ENCODE measurements at regions not wholly inside any gene's neighbourhood (a gene's known extent, or its start where the extent isn't known, plus 50 kb on each side); places are given as distances from the start of the nearest gene placed in this dataset.

DNA sequence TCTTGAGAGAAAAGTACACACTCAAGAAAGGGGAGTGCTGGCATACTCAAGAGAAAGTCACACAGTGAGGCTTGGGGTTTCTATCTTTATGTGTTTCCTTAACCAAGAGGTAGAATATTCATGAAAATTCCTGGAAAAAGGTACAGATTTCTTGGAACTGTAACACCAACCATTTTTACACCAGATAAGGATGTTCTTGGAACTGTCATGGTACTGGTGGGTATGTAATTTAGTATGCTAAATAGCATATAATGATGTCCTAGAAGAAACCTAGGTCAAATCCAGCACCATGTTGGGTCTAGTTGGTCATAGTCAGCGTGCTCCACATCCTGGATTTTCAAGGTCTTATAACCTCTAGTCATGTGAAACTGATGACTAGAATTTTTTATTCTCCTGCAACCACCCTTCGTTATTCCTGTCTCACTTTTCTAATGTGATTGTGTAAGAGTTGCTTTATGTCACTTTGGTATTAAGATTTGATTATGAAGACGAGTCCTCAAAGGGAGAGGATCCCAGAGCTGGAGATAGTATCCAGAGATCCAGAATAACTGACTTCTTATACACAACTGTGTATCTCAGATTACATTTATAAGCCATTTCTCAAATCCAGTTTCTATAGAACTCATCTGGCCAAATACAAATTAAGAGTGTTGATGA, 510.1 kb downstream of the TMTC2 start:
- Histone ChIP-seq H3K27ac (ENCODE audit: low read depth, low read length, poor library complexity, severe bottlenecking) (no peak overlapping the region), H3K9ac (ENCODE audit: low read length) (no peak overlapping the region)

DNA sequence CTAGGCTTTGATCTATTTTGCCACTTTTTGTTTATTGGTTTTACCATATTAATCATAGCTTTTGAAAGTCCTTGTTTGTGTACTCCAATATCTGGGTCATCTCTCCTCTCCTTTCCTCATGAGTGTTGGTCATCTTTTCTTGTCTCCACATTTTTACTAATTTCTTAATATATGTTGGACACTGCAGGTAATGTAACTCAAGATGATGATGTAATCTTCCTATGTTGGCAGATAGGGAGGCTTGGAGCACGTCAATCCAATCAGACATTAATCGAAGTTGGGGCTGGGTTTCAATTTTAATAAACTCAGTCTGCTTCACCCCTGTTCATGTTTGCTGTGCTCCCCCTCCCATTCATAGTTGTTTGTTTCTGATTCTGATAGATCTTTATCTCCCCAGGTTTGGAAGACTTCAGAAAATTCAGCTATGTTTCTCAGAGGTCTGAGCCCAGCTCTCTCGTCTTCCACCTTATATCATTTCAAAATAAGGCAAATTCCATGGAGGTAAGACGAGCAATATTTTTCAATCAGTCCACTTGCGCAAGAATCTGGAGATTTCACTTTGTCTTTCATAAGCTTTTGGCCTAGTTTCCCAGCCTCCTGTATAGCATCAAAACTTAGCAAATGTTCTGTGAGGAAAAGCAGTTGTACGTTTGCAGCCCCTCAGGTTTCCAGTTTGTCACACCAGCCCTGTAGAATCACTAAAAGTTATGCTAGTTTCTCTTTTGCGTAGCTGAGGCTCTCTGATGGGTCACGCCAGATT, 504.1 kb downstream of the TMTC2 start:
- Histone ChIP-seq H3K36me3 (ENCODE audit: insufficient read depth, low read length) (no peaks in the 10 kb centered on the region), H3K79me2 (ENCODE audit: insufficient read depth, low read length) (no peaks in the 10 kb centered on the region), H3K27ac (ENCODE audit: low read depth, low read length, poor library complexity, severe bottlenecking) (no peak overlapping the region), H4K20me1 (ENCODE audit: insufficient read depth, low read length) (no peaks in the 10 kb centered on the region), H3K9me3 (ENCODE audit: low read length) (no peaks in the 10 kb centered on the region), H3K9ac (ENCODE audit: low read length) (no peak overlapping the region), H3F3A (ENCODE audit: insufficient read depth, low read length) (no peaks in the 10 kb centered on the region), H3K4me1 (ENCODE audit: insufficient read depth, low read length, severe bottlenecking) (no peaks in the 10 kb centered on the region), H3K4me2 (ENCODE audit: low read length) (no peak overlapping the region), H3K9me2 (ENCODE audit: low read depth, low read length) (no peaks in the 10 kb centered on the region), H3K4me3 (ENCODE audit: low read depth, low read length, poor library complexity, severe bottlenecking) (no peak overlapping the region), H3K27me3 (ENCODE audit: insufficient read depth, low read length) (no peaks in the 10 kb centered on the region), H2AFZ (ENCODE audit: low read length) (no peak overlapping the region)
- TF ChIP-seq, protein P1, sequence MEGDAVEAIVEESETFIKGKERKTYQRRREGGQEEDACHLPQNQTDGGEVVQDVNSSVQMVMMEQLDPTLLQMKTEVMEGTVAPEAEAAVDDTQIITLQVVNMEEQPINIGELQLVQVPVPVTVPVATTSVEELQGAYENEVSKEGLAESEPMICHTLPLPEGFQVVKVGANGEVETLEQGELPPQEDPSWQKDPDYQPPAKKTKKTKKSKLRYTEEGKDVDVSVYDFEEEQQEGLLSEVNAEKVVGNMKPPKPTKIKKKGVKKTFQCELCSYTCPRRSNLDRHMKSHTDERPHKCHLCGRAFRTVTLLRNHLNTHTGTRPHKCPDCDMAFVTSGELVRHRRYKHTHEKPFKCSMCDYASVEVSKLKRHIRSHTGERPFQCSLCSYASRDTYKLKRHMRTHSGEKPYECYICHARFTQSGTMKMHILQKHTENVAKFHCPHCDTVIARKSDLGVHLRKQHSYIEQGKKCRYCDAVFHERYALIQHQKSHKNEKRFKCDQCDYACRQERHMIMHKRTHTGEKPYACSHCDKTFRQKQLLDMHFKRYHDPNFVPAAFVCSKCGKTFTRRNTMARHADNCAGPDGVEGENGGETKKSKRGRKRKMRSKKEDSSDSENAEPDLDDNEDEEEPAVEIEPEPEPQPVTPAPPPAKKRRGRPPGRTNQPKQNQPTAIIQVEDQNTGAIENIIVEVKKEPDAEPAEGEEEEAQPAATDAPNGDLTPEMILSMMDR (IDR thresholded peaks at IDR 0.05; ENCODE audit: low read length), result no peak
- TF ChIP-seq EZH2 (IDR thresholded peaks at IDR 0.05; ENCODE audit: borderline replicate concordance, low read length), result no peak

More for the DNA sequence above, 510.1 kb downstream of the TMTC2 start:
- H3K4me3 ChIP-seq (ENCODE audit: low read depth, low read length, poor library complexity, severe bottlenecking), result no peak overlapping the region
- H3K9me2 ChIP-seq (ENCODE audit: low read depth, low read length), result no peaks in the 10 kb centered on the region
- H2AFZ ChIP-seq (ENCODE audit: low read length), result no peak overlapping the region
- H3K36me3 ChIP-seq (ENCODE audit: insufficient read depth, low read length), result no peaks in the 10 kb centered on the region
- H3K4me1 ChIP-seq (ENCODE audit: insufficient read depth, low read length, severe bottlenecking), result no peaks in the 10 kb centered on the region
- no peaks in the 10 kb centered on the region for H3K27me3 ChIP-seq (ENCODE audit: insufficient read depth, low read length)
- H3K79me2 ChIP-seq (ENCODE audit: insufficient read depth, low read length), result no peaks in the 10 kb centered on the region
- H3K4me2 ChIP-seq (ENCODE audit: low read length), result no peak overlapping the region
- no peaks in the 10 kb centered on the region for H3F3A ChIP-seq (ENCODE audit: insufficient read depth, low read length)
- no peaks in the 10 kb centered on the region for H4K20me1 ChIP-seq (ENCODE audit: insufficient read depth, low read length)
- TF ChIP-seq, protein P1 (IDR thresholded peaks at IDR 0.05; ENCODE audit: low read length), result no peak
- TF ChIP-seq EZH2 (IDR thresholded peaks at IDR 0.05; ENCODE audit: borderline replicate concordance, low read length), result no peak
- H3K9me3 ChIP-seq (ENCODE audit: low read length), result no peaks in the 10 kb centered on the region

DNA sequence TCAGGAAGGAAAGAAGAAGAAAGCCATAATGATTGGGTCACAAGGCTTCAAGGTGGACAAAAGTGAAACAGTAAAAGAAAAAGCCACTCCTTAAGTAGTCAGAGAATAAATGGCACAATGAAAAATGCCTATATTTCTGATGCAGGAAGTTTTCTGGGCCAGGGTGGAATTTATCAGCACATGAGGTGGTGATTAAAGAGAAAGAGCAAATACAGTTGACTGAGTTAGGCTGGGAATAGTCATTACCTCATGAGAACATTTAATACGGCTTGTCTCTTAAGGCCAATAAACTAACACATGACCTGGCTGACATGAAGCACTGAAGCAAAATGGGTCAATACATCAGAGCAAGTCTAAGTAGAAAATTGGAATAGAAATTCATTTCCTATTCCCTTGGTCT, 499.7 kb downstream of the TMTC2 start:
- no peak overlapping the region for H3K4me3 ChIP-seq (ENCODE audit: low read depth, low read length, poor library complexity, severe bottlenecking)
- no peaks in the 10 kb centered on the region for H3K9me2 ChIP-seq (ENCODE audit: low read depth, low read length)
- no peaks in the 10 kb centered on the region for H4K20me1 ChIP-seq (ENCODE audit: insufficient read depth, low read length)
- H3K4me2 ChIP-seq (ENCODE audit: low read length), result no peak overlapping the region
- no peak overlapping the region for H2AFZ ChIP-seq (ENCODE audit: low read length)
- no peaks in the 10 kb centered on the region for H3F3A ChIP-seq (ENCODE audit: insufficient read depth, low read length)
- no peaks in the 10 kb centered on the region for H3K9me3 ChIP-seq (ENCODE audit: low read length)
- H3K27me3 ChIP-seq (ENCODE audit: insufficient read depth, low read length), result no peaks in the 10 kb centered on the region
- TF ChIP-seq EZH2 (IDR thresholded peaks at IDR 0.05; ENCODE audit: borderline replicate concordance, low read length), result no peak
- TF ChIP-seq, protein P1 (IDR thresholded peaks at IDR 0.05; ENCODE audit: low read length), result no peak
- H3K9ac ChIP-seq (ENCODE audit: low read length), result no peak overlapping the region
- H3K79me2 ChIP-seq (ENCODE audit: insufficient read depth, low read length), result no peaks in the 10 kb centered on the region
- H3K27ac ChIP-seq (ENCODE audit: low read depth, low read length, poor library complexity, severe bottlenecking), result no peak overlapping the region
- H3K36me3 ChIP-seq (ENCODE audit: insufficient read depth, low read length), result no peaks in the 10 kb centered on the region
- no peaks in the 10 kb centered on the region for H3K4me1 ChIP-seq (ENCODE audit: insufficient read depth, low read length, severe bottlenecking)
